Cardiac muscle cell (in vitro differentiated cells and primary cell): ENCODE measurements at regions not wholly inside any gene's neighbourhood (a gene's known extent, or its start where the extent isn't known, plus 50 kb on each side); places are given as distances from the start of the nearest gene placed in this dataset.

Source experiments
- DNase-seq, 2 donors: peaks; one replicate each; pipeline versions ENCODE4 v3.0.0 to v3.0.0-alpha.2; 2010 to 2017; ENCODE audit warnings: low read depth in 1 of 2, low spot score in 1 of 2
- H3K27ac ChIP-seq: fragments of 200-600 bp; sonication (generic); 2 replicates; pipeline ENCODE4 v1.5.1; 2016
- H3K27me3 ChIP-seq: fragments of 200-600 bp; sonication (generic); 2 replicates; pipeline ENCODE4 v1.6.0; 2016; ENCODE audit warnings: control low read depth
- H3K36me3 ChIP-seq: fragments of 200-600 bp; sonication (generic); 2 replicates; pipeline ENCODE4 v1.5.1; 2016; ENCODE audit warnings: control low read depth
- H3K4me1 ChIP-seq: fragments of 200-600 bp; sonication (generic); 2 replicates; pipeline ENCODE4 v1.8.1; 2017; ENCODE audit warnings: low read depth, mild to moderate bottlenecking, mixed run types
- H3K4me3 ChIP-seq: fragments of 200-600 bp; sonication (generic); 2 replicates; pipeline ENCODE4 v1.5.1; 2016; ENCODE audit warnings: mild to moderate bottlenecking
- H3K9me3 ChIP-seq: fragments of 200-600 bp; sonication (generic); 2 replicates; pipeline ENCODE4 v1.5.1; 2017; ENCODE audit warnings: low read depth, mild to moderate bottlenecking, control low read depth
- CTCF ChIP-seq: IDR thresholded peaks from 2 replicates; pipeline ENCODE4 v1.5.1; 2012; ENCODE audit warnings: low read depth, mild to moderate bottlenecking, low read length

- no peaks in the 10 kb centered on the region for H3K9me3 ChIP-seq
- no peak for DNase-seq
- no peak overlapping the region for H3K27ac ChIP-seq
- H3K36me3 ChIP-seq, result no peaks in the 10 kb centered on the region
- H3K27me3 ChIP-seq, result peaks cover 12% of the 10 kb centered on the region
- TF ChIP-seq CTCF, result no peak
- H3K4me3 ChIP-seq, result no peak overlapping the region
- no peaks in the 10 kb centered on the region for H3K4me1 ChIP-seq
Measured at GRCh38 chr11:115080923-115081680, 402.8 kb downstream of the NXPE2 start.

GRCh38 chr11:115081972-115082371 lies 403.6 kb downstream of the NXPE2 start:
- no peak for TF ChIP-seq CTCF
- no peaks in the 10 kb centered on the region for H3K4me1 ChIP-seq
- DNase-seq, result no peak
- no peak overlapping the region for H3K4me3 ChIP-seq
- H3K27me3 ChIP-seq, result peaks cover 12% of the 10 kb centered on the region
- H3K36me3 ChIP-seq, result no peaks in the 10 kb centered on the region
- no peaks in the 10 kb centered on the region for H3K9me3 ChIP-seq
- no peak overlapping the region for H3K27ac ChIP-seq

GRCh38 chr11:115083144-115083806 lies 404.9 kb downstream of the NXPE2 start:
- TF ChIP-seq CTCF, result no peak
- no peaks in the 10 kb centered on the region for H3K9me3 ChIP-seq
- H3K27me3 ChIP-seq, result peaks cover 2% of the 10 kb centered on the region
- H3K4me1 ChIP-seq, result no peaks in the 10 kb centered on the region
- DNase-seq, result no peak
- no peak overlapping the region for H3K4me3 ChIP-seq
- H3K36me3 ChIP-seq, result no peaks in the 10 kb centered on the region
- H3K27ac ChIP-seq, result no peak overlapping the region

- no peak for DNase-seq
- no peak for TF ChIP-seq CTCF
Measured at GRCh38 chr11:115084231-115084630, 405.9 kb downstream of the NXPE2 start.

GRCh38 chr11:115085461-115086210 lies 407.3 kb downstream of the NXPE2 start:
- DNase-seq, result no peak
- no peak for TF ChIP-seq CTCF
- Histone ChIP-seq H3K4me3 (no peak overlapping the region), H3K4me1 (no peaks in the 10 kb centered on the region), H3K9me3 (no peaks in the 10 kb centered on the region), H3K27ac (no peak overlapping the region), H3K36me3 (no peaks in the 10 kb centered on the region), H3K27me3 (no peaks in the 10 kb centered on the region)

More at GRCh38 chr11:115084231-115084630, 405.9 kb downstream of the NXPE2 start:
- H3K4me3 ChIP-seq, result no peak overlapping the region
- no peaks in the 10 kb centered on the region for H3K4me1 ChIP-seq
- no peaks in the 10 kb centered on the region for H3K9me3 ChIP-seq
- H3K27me3 ChIP-seq, result no peaks in the 10 kb centered on the region
- H3K36me3 ChIP-seq, result no peaks in the 10 kb centered on the region
- H3K27ac ChIP-seq, result no peak overlapping the region
